Colonic mucosa (tissue), 4 donors: ENCODE measurements at regions not wholly inside any gene's neighbourhood (a gene's known extent, or its start where the extent isn't known, plus 50 kb on each side); places are given as distances from the start of the nearest gene placed in this dataset.
"Not testable (repeated sequence)": the region's sequence is repeated elsewhere in the genome, so short reads cannot be mapped to it uniquely, and the experiment has no call there.

Experiments used
- DNase-seq: peaks from one replicate; pipeline ENCODE4 v3.0.0-alpha.2; 2020
- H3K27ac ChIP-seq: fragments of 200-600 bp; one replicate; pipeline ENCODE4 v1.8.0; 2021
- H3K27me3 ChIP-seq: fragments of 200-600 bp; one replicate; pipeline ENCODE4 v1.8.0; 2021
- H3K36me3 ChIP-seq: fragments of 200-600 bp; one replicate; pipeline ENCODE4 v1.8.0; 2021
- H3K4me1 ChIP-seq: fragments of 200-600 bp; one replicate; pipeline ENCODE4 v1.8.0; 2021; ENCODE audit warnings: mild to moderate bottlenecking
- H3K4me3 ChIP-seq: fragments of 200-600 bp; one replicate; pipeline ENCODE4 v1.8.0; 2021
- H3K9ac ChIP-seq, 2 donors: one replicate each; pipeline ENCODE4 v1.7.0; 2013; ENCODE audit warnings: control low read depth in 2 of 2, low read depth in 2 of 2, low read length in 2 of 2
- H3K9me3 ChIP-seq: fragments of 200-600 bp; one replicate; pipeline ENCODE4 v1.8.0; 2021
- CTCF ChIP-seq: fragments of 200-600 bp; IDR thresholded peaks from one replicate; pipeline ENCODE4 v1.8.0; 2022; ENCODE audit warnings: antibody characterized with exemption, mild to moderate bottlenecking
- intact Hi-C: fragments of 100-400 bp; cut with DNase I; formaldehyde crosslinking; loops from one replicate; pipeline ENCODE4 v1.14.1; 2022
- donor health status: healthy.
- donor health status: DM: no; HTN: no; CAD: no.
- donor health status: DM: no; HTN: no; CAD: no.

DNA sequence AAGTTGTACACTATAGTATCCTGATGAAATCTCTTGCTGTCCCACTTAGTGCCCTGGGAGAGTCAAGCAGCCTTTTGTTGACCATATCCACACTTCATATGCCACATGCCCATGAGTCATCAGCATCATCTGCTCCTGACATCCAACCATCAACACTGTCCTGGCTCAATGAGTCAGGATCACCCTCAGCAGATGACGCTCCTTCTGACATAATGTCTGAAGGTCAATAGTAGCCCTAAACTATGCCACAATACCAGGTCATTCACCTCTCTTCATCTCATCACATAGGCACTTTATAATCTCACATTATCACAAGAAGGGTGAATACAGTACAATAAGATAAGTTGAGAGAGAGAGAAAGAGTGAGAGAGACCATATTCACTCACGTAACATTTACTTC, 369.0 kb upstream of the FAR2 start:
- TF ChIP-seq CTCF: no peak
- Histone ChIP-seq H3K9me3 (no peaks in the 10 kb centered on the region), H3K4me1 (no peaks in the 10 kb centered on the region), H3K9ac (no peak overlapping the region), H3K27me3 (no peaks in the 10 kb centered on the region), H3K27ac (no peak overlapping the region), H3K36me3 (no peaks in the 10 kb centered on the region), H3K4me3 (no peak overlapping the region)
- no peak for DNase-seq
- intact Hi-C loops: no loop called here

GRCh38 chr12:28780960-28781359, 368.1 kb upstream of the FAR2 start:
- Histone ChIP-seq H3K27me3 (no peaks in the 10 kb centered on the region), H3K27ac (no peak overlapping the region), H3K4me1 (no peaks in the 10 kb centered on the region), H3K9me3 (no peaks in the 10 kb centered on the region), H3K9ac (no peak overlapping the region), H3K36me3 (no peaks in the 10 kb centered on the region), H3K4me3 (no peak overlapping the region)
- DNase-seq: no peak
- TF ChIP-seq CTCF: no peak
- intact Hi-C loops: no loop called here

DNA sequence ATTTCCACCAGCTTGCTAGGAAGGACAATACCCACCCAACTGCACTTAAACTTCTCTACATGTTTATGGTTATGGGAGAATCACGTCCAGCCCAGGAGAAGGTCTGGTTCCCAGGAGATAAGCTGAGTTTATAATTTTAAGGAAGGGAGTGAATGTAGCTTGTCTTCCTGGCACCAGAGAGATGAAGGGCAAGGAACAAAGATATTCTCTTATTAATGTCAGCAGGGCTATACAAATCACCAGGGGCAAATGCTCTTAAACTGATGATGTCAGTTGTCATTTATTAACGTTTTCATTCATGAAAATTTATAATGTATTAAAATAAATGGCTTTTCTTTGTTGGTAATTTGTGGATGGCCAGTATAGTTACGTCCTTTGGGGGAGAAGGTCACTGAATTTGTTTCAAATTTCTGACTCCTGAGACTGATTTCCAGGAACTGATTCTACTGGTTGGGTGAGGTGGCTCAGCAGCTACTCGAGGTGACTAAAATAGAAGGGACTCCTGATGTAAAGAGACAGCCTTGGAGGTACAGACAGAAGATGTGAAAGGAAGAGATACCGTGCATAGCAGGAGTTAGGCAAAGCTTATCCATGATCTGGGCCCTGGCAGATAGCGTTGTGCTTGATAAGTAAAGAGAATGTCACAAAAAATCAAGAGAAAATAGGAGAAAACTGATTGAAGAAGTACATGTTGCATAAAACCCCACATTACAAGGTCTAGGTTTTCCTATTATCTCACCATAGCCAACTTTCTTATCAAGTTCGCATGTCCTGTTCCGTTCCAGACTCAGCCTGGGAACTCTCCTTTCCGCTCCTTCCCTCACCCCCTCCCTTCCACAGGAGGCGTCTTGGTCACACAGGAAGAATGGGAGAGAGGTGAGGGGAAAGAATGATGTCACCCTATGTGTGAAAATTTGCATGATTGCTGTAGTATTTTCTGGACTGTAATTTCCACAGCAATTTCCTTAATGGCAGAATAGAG, 367.1 kb upstream of the FAR2 start:
- H3K9ac ChIP-seq: no peak overlapping the region
- no peak overlapping the region for H3K27ac ChIP-seq
- no peak for DNase-seq
- H3K27me3 ChIP-seq: no peaks in the 10 kb centered on the region
- intact Hi-C loops: no loop called here
- H3K4me1 ChIP-seq: no peaks in the 10 kb centered on the region
- TF ChIP-seq CTCF: no peak
- H3K4me3 ChIP-seq: no peak overlapping the region
- H3K9me3 ChIP-seq: no peaks in the 10 kb centered on the region
- H3K36me3 ChIP-seq: no peaks in the 10 kb centered on the region

GRCh38 chr12:28782812-28783211, 366.3 kb upstream of the FAR2 start:
- no peaks in the 10 kb centered on the region for H3K9me3 ChIP-seq
- no peak for TF ChIP-seq CTCF

DNA sequence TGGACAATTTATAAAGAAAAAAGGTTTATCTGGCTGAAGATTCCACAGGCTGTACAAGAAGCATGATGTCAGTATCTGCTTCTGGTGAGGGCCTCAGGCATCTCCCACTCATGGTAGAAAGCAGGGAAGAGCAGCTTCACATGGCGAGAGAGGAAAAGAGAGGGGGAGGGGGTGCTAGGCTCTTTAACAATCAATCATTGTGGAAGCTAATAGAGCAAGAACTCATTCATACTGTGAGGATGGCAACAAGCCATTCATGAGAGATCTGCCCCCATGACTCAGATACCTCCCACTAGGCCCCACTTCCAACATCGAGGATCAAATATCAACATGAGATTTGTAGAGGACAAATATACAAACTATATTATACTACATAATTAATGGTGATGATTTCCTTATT, 361.9 kb upstream of the FAR2 start:
- Histone ChIP-seq H3K27me3 (no peaks in the 10 kb centered on the region), H3K27ac (no peak overlapping the region), H3K9ac (no peak overlapping the region), H3K4me3 (no peak overlapping the region), H3K36me3 (no peaks in the 10 kb centered on the region), H3K4me1 (no peaks in the 10 kb centered on the region), H3K9me3 (no peaks in the 10 kb centered on the region)
- no peak for DNase-seq
- intact Hi-C loops: no loop called here
- TF ChIP-seq CTCF: no peak

More at GRCh38 chr12:28782812-28783211, 366.3 kb upstream of the FAR2 start:
- no peaks in the 10 kb centered on the region for H3K4me1 ChIP-seq
- no peak overlapping the region for H3K27ac ChIP-seq
- no peak for DNase-seq
- no peaks in the 10 kb centered on the region for H3K27me3 ChIP-seq
- H3K36me3 ChIP-seq: no peaks in the 10 kb centered on the region
- H3K4me3 ChIP-seq: no peak overlapping the region
- intact Hi-C loops: no loop called here
- no peak overlapping the region for H3K9ac ChIP-seq

- H3K9me3 ChIP-seq, H3K27me3 ChIP-seq, intact Hi-C loops, H3K36me3 ChIP-seq, H3K27ac ChIP-seq, H3K4me3 ChIP-seq, H3K4me1 ChIP-seq, DNase-seq, H3K9ac ChIP-seq: not testable (repeated sequence)
Measured at GRCh38 chr12:28788256-28788655, 360.8 kb upstream of the FAR2 start.
